ENCODE measurements at regions not wholly inside any gene's neighbourhood (a gene's known extent, or its start where the extent isn't known, plus 50 kb on each side); places are given as distances from the start of the nearest gene placed in this dataset.

DNA sequence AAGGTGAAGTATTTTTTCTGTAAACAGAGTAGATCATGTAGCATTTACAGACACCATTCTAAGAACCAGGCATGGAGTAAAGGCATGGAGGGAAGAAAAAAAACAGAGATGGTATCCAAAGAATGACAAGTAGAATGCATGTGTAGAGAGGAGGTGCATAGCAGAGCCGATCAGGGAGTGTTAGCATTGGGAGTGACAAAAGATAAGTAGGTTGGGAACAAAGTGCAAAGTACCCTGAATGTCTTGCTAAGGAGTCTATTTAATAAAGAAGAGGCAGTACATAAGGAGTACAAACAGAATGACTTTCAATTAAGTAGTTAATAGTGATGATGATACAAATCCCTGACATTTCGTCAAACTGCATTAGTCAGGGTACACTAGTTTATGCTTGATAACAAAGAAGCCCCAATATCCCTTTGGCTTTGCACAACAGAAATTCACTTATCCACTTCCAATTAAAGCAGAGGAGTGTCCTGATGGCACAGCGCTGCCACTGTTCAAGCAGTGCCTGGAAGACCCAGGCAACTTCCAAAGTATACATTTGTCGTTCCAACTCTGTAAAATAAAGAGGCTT lies 371.5 kb downstream of the TNS3 start:
- Histone ChIP-seq H3K9ac (ENCODE audit: low read depth in 1 of 3, low read length in 3 of 3) (no peak overlapping the region), H3K9me3 (ENCODE audit: control insufficient read depth in 3 of 3, low read length in 3 of 3) (peaks cover 0 to 6% (median 2%) of the 10 kb centered on the region in 3 donors), H3K36me3 (ENCODE audit: control insufficient read depth in 3 of 3, insufficient read depth in 3 of 3, low read length in 3 of 3) (no peaks in the 10 kb centered on the region), H3K4me1 (ENCODE audit: control insufficient read depth in 3 of 3, insufficient read depth in 3 of 3, low read length in 3 of 3) (no peaks in the 10 kb centered on the region), H3K27ac (ENCODE audit: low read depth, low read length) (no peak overlapping the region), H3K27me3 (ENCODE audit: control insufficient read depth in 3 of 3, insufficient read depth in 3 of 3, low read length in 3 of 3) (peaks cover 0 to 4% (median 0%) of the 10 kb centered on the region in 3 donors), H3K4me3 (ENCODE audit: low read length in 3 of 3) (no peak overlapping the region)

DNA sequence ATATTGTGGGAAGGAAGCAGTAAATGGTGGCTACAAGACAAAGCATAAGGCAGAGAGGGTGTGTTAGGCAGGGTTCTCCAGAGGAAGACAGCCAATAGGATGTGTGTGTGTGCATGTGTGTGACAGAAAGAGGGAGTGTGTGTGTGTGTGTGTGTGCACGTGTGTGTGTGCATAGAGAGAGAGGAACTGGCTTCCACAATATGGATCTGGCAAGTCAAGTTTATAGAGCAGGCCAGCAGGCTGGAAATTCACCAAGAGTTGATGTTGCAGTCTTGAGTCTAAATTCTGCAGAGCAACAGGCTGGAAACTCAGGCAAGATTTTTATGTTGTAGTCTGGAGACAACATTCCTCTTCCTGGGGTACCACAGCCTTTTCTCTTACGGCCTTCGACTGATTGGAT lies 374.0 kb downstream of the TNS3 start:
- H3K9me3 ChIP-seq (ENCODE audit: control insufficient read depth in 3 of 3, low read length in 3 of 3): peaks cover 0 to 6% (median 2%) of the 10 kb centered on the region in 3 donors
- no peak overlapping the region for H3K27ac ChIP-seq (ENCODE audit: low read depth, low read length)
- no peaks in the 10 kb centered on the region for H3K27me3 ChIP-seq (ENCODE audit: control insufficient read depth in 3 of 3, insufficient read depth in 3 of 3, low read length in 3 of 3)
- H3K36me3 ChIP-seq (ENCODE audit: control insufficient read depth in 3 of 3, insufficient read depth in 3 of 3, low read length in 3 of 3): no peaks in the 10 kb centered on the region
- H3K4me3 ChIP-seq (ENCODE audit: low read length in 3 of 3): no peak overlapping the region
- no peak overlapping the region for H3K9ac ChIP-seq (ENCODE audit: low read depth in 1 of 3, low read length in 3 of 3)
- no peaks in the 10 kb centered on the region for H3K4me1 ChIP-seq (ENCODE audit: control insufficient read depth in 3 of 3, insufficient read depth in 3 of 3, low read length in 3 of 3)

DNA sequence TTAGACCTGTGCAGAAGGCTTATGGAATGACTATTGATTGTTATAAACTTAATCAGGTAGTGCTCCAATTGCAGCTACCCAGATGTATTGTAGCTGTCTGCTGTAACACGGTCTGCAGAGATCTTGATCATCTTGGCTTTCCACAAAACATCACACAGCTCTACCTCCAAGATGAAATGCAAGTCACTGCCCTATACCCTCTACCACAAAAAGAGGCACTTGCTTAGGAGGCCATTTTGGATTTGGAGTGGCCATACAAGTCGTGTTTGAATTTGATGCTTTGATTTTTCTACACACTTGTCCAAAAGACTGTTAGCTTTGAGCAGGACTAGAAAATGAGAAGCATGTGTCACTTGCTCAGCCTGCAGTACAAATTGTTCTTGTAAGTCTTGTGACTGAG lies 377.2 kb downstream of the TNS3 start:
- H3K4me3 ChIP-seq (ENCODE audit: low read length in 3 of 3): no peak overlapping the region
- no peaks in the 10 kb centered on the region for H3K9me3 ChIP-seq (ENCODE audit: control insufficient read depth in 3 of 3, low read length in 3 of 3)
- H3K4me1 ChIP-seq (ENCODE audit: control insufficient read depth in 3 of 3, insufficient read depth in 3 of 3, low read length in 3 of 3): no peaks in the 10 kb centered on the region
- no peak overlapping the region for H3K27ac ChIP-seq (ENCODE audit: low read depth, low read length)
- H3K36me3 ChIP-seq (ENCODE audit: control insufficient read depth in 3 of 3, insufficient read depth in 3 of 3, low read length in 3 of 3): no peaks in the 10 kb centered on the region
- no peaks in the 10 kb centered on the region for H3K27me3 ChIP-seq (ENCODE audit: control insufficient read depth in 3 of 3, insufficient read depth in 3 of 3, low read length in 3 of 3)
- no peak overlapping the region for H3K9ac ChIP-seq (ENCODE audit: low read depth in 1 of 3, low read length in 3 of 3)

DNA sequence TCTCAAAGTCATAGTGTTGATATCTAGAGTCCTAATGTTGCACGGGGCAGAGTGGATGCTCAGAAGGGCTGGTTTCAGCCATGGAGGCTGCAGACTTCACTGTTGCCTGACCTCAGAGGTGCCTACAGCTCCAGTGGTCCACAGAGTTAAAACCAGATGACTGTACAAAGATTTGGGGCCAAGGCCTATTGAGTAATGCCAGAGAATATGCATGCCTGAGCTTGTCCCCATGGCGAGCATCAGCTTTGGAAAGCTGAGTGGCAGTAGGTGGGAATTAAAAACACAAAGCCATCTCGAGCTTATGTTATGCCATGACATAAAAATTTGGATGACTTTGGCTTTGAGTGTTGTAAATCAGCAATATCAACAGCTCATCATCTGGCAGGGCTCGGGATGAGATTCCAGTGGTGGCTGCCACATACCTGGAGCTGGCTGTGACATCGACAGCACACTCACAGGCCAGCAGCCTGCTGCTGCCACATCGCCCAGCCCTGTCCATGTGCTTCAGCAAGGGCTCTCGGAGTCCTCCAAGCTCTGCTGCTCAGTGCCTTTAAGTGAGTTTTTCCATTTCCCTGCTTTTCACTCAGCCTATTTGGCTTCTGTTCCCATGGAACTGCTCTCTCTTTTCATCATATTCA lies 379.6 kb downstream of the TNS3 start:
- H3K4me3 ChIP-seq (ENCODE audit: low read length in 3 of 3): no peak overlapping the region
- no peak overlapping the region for H3K9ac ChIP-seq (ENCODE audit: low read depth in 1 of 3, low read length in 3 of 3)
- H3K4me1 ChIP-seq (ENCODE audit: control insufficient read depth in 3 of 3, insufficient read depth in 3 of 3, low read length in 3 of 3): no peaks in the 10 kb centered on the region
- H3K36me3 ChIP-seq (ENCODE audit: control insufficient read depth in 3 of 3, insufficient read depth in 3 of 3, low read length in 3 of 3): no peaks in the 10 kb centered on the region
- no peaks in the 10 kb centered on the region for H3K27me3 ChIP-seq (ENCODE audit: control insufficient read depth in 3 of 3, insufficient read depth in 3 of 3, low read length in 3 of 3)
- no peaks in the 10 kb centered on the region for H3K9me3 ChIP-seq (ENCODE audit: control insufficient read depth in 3 of 3, low read length in 3 of 3)
- H3K27ac ChIP-seq (ENCODE audit: low read depth, low read length): no peak overlapping the region

DNA sequence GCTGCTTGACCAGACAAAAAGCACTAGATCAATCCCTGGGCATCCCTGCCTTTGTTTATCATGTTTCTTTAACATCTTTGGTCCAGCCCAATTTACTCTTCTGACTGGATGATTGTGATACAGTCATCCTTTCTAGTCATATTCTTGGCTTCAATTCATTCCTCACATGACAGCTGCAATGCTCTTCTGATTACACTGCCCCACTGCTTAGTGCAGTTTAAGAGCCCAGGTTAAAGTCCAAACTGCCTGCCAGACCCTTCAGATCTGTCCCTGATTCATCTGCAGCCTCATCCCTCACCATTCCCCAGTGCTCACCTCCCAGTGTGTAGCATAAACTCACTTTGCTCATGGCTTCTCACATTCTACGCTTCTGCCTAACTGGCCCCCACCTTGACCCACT lies 383.8 kb downstream of the TNS3 start:
- H3K4me3 ChIP-seq (ENCODE audit: low read length in 3 of 3): no peak overlapping the region
- no peaks in the 10 kb centered on the region for H3K27me3 ChIP-seq (ENCODE audit: control insufficient read depth in 3 of 3, insufficient read depth in 3 of 3, low read length in 3 of 3)
- no peak overlapping the region for H3K9ac ChIP-seq (ENCODE audit: low read depth in 1 of 3, low read length in 3 of 3)
- H3K27ac ChIP-seq (ENCODE audit: low read depth, low read length): no peak overlapping the region
- H3K4me1 ChIP-seq (ENCODE audit: control insufficient read depth in 3 of 3, insufficient read depth in 3 of 3, low read length in 3 of 3): no peaks in the 10 kb centered on the region
- no peaks in the 10 kb centered on the region for H3K9me3 ChIP-seq (ENCODE audit: control insufficient read depth in 3 of 3, low read length in 3 of 3)
- no peaks in the 10 kb centered on the region for H3K36me3 ChIP-seq (ENCODE audit: control insufficient read depth in 3 of 3, insufficient read depth in 3 of 3, low read length in 3 of 3)

DNA sequence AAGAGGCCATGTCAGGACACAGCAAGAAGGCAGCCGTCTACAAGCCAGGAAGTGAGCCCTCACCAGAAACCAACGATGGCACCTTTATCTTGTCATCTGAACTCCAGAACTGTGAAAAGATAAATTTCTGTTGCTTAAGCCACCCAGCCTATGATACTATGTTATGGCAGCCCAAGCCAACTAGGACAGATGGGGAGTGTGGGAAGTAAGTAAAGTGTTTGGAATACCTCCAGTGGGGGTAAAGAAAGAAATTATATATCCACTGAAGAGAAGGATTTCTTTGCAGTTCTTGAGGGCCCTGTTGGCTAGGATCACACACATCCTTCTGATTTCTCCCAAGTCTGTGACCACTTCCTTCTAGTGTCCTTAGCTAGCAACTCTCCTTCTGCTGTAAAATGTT lies 384.4 kb downstream of the TNS3 start:
- Histone ChIP-seq H3K9ac (ENCODE audit: low read depth in 1 of 3, low read length in 3 of 3) (no peak overlapping the region), H3K27me3 (ENCODE audit: control insufficient read depth in 3 of 3, insufficient read depth in 3 of 3, low read length in 3 of 3) (no peaks in the 10 kb centered on the region), H3K9me3 (ENCODE audit: control insufficient read depth in 3 of 3, low read length in 3 of 3) (no peaks in the 10 kb centered on the region), H3K27ac (ENCODE audit: low read depth, low read length) (no peak overlapping the region), H3K4me1 (ENCODE audit: control insufficient read depth in 3 of 3, insufficient read depth in 3 of 3, low read length in 3 of 3) (no peaks in the 10 kb centered on the region), H3K36me3 (ENCODE audit: control insufficient read depth in 3 of 3, insufficient read depth in 3 of 3, low read length in 3 of 3) (no peaks in the 10 kb centered on the region), H3K4me3 (ENCODE audit: low read length in 3 of 3) (no peak overlapping the region)

DNA sequence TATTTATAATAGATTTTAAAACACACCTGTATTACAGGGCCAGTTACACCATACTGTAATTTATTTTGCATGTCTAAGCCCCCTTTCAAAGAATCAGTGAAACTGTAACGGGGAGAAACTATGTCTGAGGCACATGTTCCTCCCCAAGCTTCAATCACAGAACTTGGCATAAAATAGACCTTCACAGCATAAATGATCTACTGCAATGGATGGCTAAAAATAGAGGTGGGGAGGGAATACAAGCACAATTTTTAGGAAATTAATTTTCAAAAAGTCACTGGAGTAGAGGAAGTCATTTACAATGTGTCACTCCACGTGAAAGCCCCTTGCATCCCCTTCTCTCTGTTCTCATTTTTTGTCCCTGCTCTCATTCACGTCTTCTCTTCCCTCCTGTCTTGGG lies 385.2 kb downstream of the TNS3 start:
- Histone ChIP-seq H3K9me3 (ENCODE audit: control insufficient read depth in 3 of 3, low read length in 3 of 3) (no peaks in the 10 kb centered on the region), H3K36me3 (ENCODE audit: control insufficient read depth in 3 of 3, insufficient read depth in 3 of 3, low read length in 3 of 3) (no peaks in the 10 kb centered on the region), H3K4me1 (ENCODE audit: control insufficient read depth in 3 of 3, insufficient read depth in 3 of 3, low read length in 3 of 3) (no peaks in the 10 kb centered on the region), H3K27ac (ENCODE audit: low read depth, low read length) (no peak overlapping the region), H3K4me3 (ENCODE audit: low read length in 3 of 3) (no peak overlapping the region), H3K27me3 (ENCODE audit: control insufficient read depth in 3 of 3, insufficient read depth in 3 of 3, low read length in 3 of 3) (peaks cover 0 to 3% (median 0%) of the 10 kb centered on the region in 3 donors), H3K9ac (ENCODE audit: low read depth in 1 of 3, low read length in 3 of 3) (no peak overlapping the region)

DNA sequence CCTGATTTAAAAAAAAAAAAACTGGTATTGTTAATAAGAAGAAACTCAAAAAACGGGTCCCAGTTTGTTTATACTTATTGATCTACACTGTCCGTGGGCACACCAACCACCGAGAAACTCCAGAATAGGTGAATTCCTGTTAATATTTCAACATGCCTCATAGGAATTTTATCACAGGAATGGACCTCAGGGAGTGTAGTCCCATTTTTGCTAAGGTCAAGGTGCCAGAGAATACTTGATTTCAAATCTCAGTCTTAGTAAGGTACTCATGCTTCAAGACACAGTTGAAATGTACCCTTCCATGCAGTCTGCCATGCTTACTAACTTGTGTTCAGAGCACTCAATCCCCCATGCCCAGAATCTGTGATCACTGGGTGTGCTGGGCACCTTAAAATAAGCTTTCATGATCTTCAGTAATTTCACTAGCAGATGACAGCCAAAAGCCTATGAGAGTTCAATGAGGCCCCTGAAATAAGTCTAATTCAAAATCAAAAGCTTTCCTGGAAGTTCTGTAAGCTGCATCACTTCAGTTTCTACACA lies 385.7 kb downstream of the TNS3 start:
- H3K9me3 ChIP-seq (ENCODE audit: control insufficient read depth in 3 of 3, low read length in 3 of 3): no peaks in the 10 kb centered on the region
- H3K4me3 ChIP-seq (ENCODE audit: low read length in 3 of 3): no peak overlapping the region
- H3K36me3 ChIP-seq (ENCODE audit: control insufficient read depth in 3 of 3, insufficient read depth in 3 of 3, low read length in 3 of 3): no peaks in the 10 kb centered on the region
- H3K9ac ChIP-seq (ENCODE audit: low read depth in 1 of 3, low read length in 3 of 3): no peak overlapping the region
- peaks cover 0 to 4% (median 0%) of the 10 kb centered on the region in 3 donors for H3K27me3 ChIP-seq (ENCODE audit: control insufficient read depth in 3 of 3, insufficient read depth in 3 of 3, low read length in 3 of 3)
- no peaks in the 10 kb centered on the region for H3K4me1 ChIP-seq (ENCODE audit: control insufficient read depth in 3 of 3, insufficient read depth in 3 of 3, low read length in 3 of 3)
- no peak overlapping the region for H3K27ac ChIP-seq (ENCODE audit: low read depth, low read length)

DNA sequence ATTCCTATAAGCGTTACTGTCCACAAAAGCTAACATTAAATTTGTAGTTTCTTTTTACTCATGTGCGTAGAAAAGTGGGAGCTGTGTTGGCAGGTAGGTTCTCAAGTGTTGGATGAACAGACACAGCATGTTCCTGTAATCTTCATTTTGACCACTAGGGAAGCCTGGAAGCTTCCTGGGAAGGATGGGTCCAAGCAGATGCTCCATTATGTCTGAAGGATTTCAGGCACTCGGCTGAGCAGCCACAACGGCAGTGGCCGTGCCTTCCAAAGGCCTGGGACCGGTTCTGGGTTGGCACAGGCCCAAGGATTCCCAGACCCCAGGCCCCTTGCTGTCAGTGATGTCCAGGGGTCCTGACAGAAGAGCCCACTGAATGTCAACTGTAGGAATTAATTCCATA lies 386.3 kb downstream of the TNS3 start:
- H3K27ac ChIP-seq (ENCODE audit: low read depth, low read length): no peak overlapping the region
- no peak overlapping the region for H3K9ac ChIP-seq (ENCODE audit: low read depth in 1 of 3, low read length in 3 of 3)
- no peaks in the 10 kb centered on the region for H3K36me3 ChIP-seq (ENCODE audit: control insufficient read depth in 3 of 3, insufficient read depth in 3 of 3, low read length in 3 of 3)
- H3K9me3 ChIP-seq (ENCODE audit: control insufficient read depth in 3 of 3, low read length in 3 of 3): no peaks in the 10 kb centered on the region
- H3K27me3 ChIP-seq (ENCODE audit: control insufficient read depth in 3 of 3, insufficient read depth in 3 of 3, low read length in 3 of 3): peaks cover 0 to 4% (median 0%) of the 10 kb centered on the region in 3 donors
- no peak overlapping the region for H3K4me3 ChIP-seq (ENCODE audit: low read length in 3 of 3)
- no peaks in the 10 kb centered on the region for H3K4me1 ChIP-seq (ENCODE audit: control insufficient read depth in 3 of 3, insufficient read depth in 3 of 3, low read length in 3 of 3)

DNA sequence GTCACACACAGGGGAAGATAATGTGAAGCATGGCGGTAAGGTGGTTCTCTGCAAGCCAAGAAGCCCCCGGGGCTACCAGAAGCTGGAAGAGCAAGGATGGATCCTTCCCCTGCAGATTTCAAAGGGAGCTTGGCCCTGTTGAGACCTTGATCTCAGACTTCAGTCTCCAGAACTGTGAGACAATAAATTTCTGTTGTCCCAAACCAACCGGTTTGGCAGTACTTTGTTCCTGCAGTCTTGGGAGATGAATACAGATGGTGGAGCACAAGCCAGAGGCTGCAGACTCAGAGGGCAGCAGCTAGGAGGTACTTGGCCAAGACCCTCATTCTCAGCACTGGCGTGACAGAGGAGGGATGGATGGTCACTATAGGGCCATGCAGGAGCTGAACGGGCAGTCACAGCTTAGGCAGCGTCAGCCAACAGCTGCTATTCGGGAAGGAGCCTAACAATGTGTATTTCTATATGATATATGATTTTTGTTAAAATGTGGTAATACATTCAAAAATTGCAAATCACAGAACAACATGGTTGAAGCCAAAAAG lies 387.3 kb downstream of the TNS3 start:
- Histone ChIP-seq H3K4me1 (ENCODE audit: control insufficient read depth in 3 of 3, insufficient read depth in 3 of 3, low read length in 3 of 3) (no peaks in the 10 kb centered on the region), H3K9ac (ENCODE audit: low read depth in 1 of 3, low read length in 3 of 3) (no peak overlapping the region), H3K27me3 (ENCODE audit: control insufficient read depth in 3 of 3, insufficient read depth in 3 of 3, low read length in 3 of 3) (peaks cover 0 to 4% (median 0%) of the 10 kb centered on the region in 3 donors), H3K9me3 (ENCODE audit: control insufficient read depth in 3 of 3, low read length in 3 of 3) (no peaks in the 10 kb centered on the region), H3K36me3 (ENCODE audit: control insufficient read depth in 3 of 3, insufficient read depth in 3 of 3, low read length in 3 of 3) (no peaks in the 10 kb centered on the region), H3K4me3 (ENCODE audit: low read length in 3 of 3) (no peak overlapping the region), H3K27ac (ENCODE audit: low read depth, low read length) (no peak overlapping the region)

Data from skeletal muscle tissue (tissue), 3 donors.